Osteoblast (primary cell): ENCODE measurements at regions not wholly inside any gene's neighbourhood (a gene's known extent, or its start where the extent isn't known, plus 50 kb on each side); places are given as distances from the start of the nearest gene placed in this dataset.

Experiments
- DNase-seq: peaks from one replicate; pipeline ENCODE4 v3.0.0; 2011; ENCODE audit warnings: low spot score, mixed read lengths; ENCODE audit not compliant: insufficient read length; ENCODE audit errors: missing footprints
- H2AFZ ChIP-seq: 2 replicates; pipeline ENCODE4 v1.6.0; 2011; ENCODE audit warnings: mild to moderate bottlenecking, low read length
- H3K27ac ChIP-seq: 2 replicates; pipeline ENCODE4 v1.5.1; 2011; ENCODE audit warnings: mild to moderate bottlenecking, low read depth, low read length, moderate library complexity
- H3K27me3 ChIP-seq: 2 replicates; pipeline ENCODE4 v1.6.0; 2012; ENCODE audit warnings: mild to moderate bottlenecking, control low read depth, inconsistent platforms, low read length, moderate library complexity; ENCODE audit not compliant: insufficient read depth
- H3K36me3 ChIP-seq: 2 replicates; pipeline ENCODE4 v1.5.1; 2011; ENCODE audit warnings: mild to moderate bottlenecking, low read length, control low read depth, moderate library complexity; ENCODE audit not compliant: insufficient read depth
- H3K4me1 ChIP-seq: 2 replicates; pipeline ENCODE4 v1.5.1; 2011; ENCODE audit warnings: mild to moderate bottlenecking, low read length, control low read depth, moderate library complexity; ENCODE audit not compliant: insufficient read depth
- H3K4me2 ChIP-seq: 2 replicates; pipeline ENCODE4 v1.6.0; 2011; ENCODE audit warnings: mild to moderate bottlenecking, low read length; ENCODE audit not compliant: insufficient read depth
- H3K4me3 ChIP-seq: fragments of 200-600 bp; sonication (generic); 3 replicates; pipeline ENCODE4 v1.5.1; 2012; ENCODE audit warnings: mild to moderate bottlenecking, low read length, inconsistent platforms; ENCODE audit not compliant: insufficient read depth
- H3K79me2 ChIP-seq: 2 replicates; pipeline ENCODE4 v1.6.0; 2012; ENCODE audit warnings: mild to moderate bottlenecking, low read length, control low read depth, inconsistent platforms; ENCODE audit not compliant: insufficient read depth
- H3K9me3 ChIP-seq: 2 replicates; pipeline ENCODE4 v1.5.1; 2011; ENCODE audit warnings: low read depth, low read length, control low read depth
- H4K20me1 ChIP-seq: 2 replicates; pipeline ENCODE4 v1.6.0; 2012; ENCODE audit warnings: mild to moderate bottlenecking, low read length, control low read depth; ENCODE audit not compliant: insufficient read depth
- CTCF ChIP-seq: IDR thresholded peaks from 2 replicates; pipeline ENCODE4 v1.5.1; 2011; ENCODE audit warnings: mild to moderate bottlenecking, low read depth, low read length, moderate library complexity; ENCODE audit errors: extremely low read depth

- peak; percentile 31 for DNase-seq
- no peak overlapping the region for H3K4me3 ChIP-seq
- no peak overlapping the region for H2AFZ ChIP-seq
- H3K79me2 ChIP-seq = no peaks in the 10 kb centered on the region
- no peaks in the 10 kb centered on the region for H3K27me3 ChIP-seq
- no peaks in the 10 kb centered on the region for H3K36me3 ChIP-seq
- no peaks in the 10 kb centered on the region for H4K20me1 ChIP-seq
- H3K4me2 ChIP-seq = no peak overlapping the region
- no peaks in the 10 kb centered on the region for H3K9me3 ChIP-seq
- H3K4me1 ChIP-seq = no peaks in the 10 kb centered on the region
- TF ChIP-seq CTCF = no peak
- no peak overlapping the region for H3K27ac ChIP-seq
These were observed 159.9 kb downstream of the ACTR3 start for GRCh38 chr2:114049826-114050225.

- no peaks in the 10 kb centered on the region for H3K27me3 ChIP-seq
- no peak overlapping the region for H3K4me2 ChIP-seq
- no peak overlapping the region for H3K27ac ChIP-seq
- no peak for DNase-seq
- H4K20me1 ChIP-seq = no peaks in the 10 kb centered on the region
- no peaks in the 10 kb centered on the region for H3K9me3 ChIP-seq
- H3K4me3 ChIP-seq = no peak overlapping the region
- H2AFZ ChIP-seq = no peak overlapping the region
- no peak for TF ChIP-seq CTCF
- H3K36me3 ChIP-seq = no peaks in the 10 kb centered on the region
- H3K4me1 ChIP-seq = no peaks in the 10 kb centered on the region
- H3K79me2 ChIP-seq = no peaks in the 10 kb centered on the region
These were observed 166.6 kb downstream of the ACTR3 start for GRCh38 chr2:114056294-114057143.

DNA sequence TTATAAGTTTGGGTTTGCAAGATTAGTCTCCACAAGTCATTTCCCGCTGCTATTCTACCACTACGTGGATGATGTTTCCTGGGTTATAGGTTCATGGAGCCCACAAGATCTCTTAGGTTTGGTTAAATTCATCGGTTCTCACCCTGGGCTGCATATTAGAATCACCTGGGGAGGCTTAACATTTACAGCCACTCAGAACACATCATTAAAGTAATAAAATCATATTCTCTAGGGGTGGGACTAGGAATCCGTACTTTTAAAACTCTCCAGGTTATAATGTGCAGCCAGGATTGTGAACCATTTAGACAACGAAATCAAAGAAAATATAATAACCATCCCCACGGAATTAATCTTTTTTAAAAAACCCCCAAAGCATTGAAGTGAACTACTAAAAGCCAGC is 167.7 kb downstream of the ACTR3 start:
- no peaks in the 10 kb centered on the region for H3K27me3 ChIP-seq
- no peak overlapping the region for H3K27ac ChIP-seq
- no peaks in the 10 kb centered on the region for H4K20me1 ChIP-seq
- H3K4me2 ChIP-seq = no peak overlapping the region
- H3K4me1 ChIP-seq = no peaks in the 10 kb centered on the region
- TF ChIP-seq CTCF = no peak
- no peak overlapping the region for H3K4me3 ChIP-seq
- DNase-seq = no peak
- H3K9me3 ChIP-seq = no peaks in the 10 kb centered on the region
- no peak overlapping the region for H2AFZ ChIP-seq
- H3K79me2 ChIP-seq = no peaks in the 10 kb centered on the region
- H3K36me3 ChIP-seq = no peaks in the 10 kb centered on the region

DNA sequence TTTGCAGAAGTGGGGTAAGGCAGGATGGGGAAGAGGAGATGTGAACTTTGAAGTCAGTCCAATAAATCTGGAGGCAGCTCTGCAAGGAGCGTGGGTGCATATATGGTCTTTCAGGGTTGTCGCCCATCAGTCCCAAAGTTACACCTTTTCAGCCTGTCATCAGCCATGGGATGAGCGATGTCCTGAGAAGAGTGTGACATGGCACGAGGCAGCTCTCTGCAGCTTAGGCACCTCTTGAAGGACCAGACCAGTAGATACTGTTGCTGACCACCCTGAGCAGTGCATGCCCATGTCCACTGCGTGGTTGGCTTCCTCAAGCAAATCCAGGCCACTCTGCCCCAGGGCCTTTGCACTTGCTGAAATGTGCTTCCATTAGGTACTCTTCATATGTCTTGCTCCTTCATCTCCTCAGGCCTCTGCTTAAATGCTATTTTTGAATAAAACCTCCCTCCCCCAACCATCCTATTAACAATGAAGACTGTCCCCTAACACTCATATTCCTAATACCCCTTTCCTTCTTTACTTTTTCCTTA is 171.7 kb downstream of the ACTR3 start:
- Histone ChIP-seq H3K79me2 (no peaks in the 10 kb centered on the region), H4K20me1 (no peaks in the 10 kb centered on the region), H3K27ac (no peak overlapping the region), H3K4me3 (no peak overlapping the region), H3K36me3 (no peaks in the 10 kb centered on the region), H3K4me2 (no peak overlapping the region), H3K9me3 (no peaks in the 10 kb centered on the region), H3K4me1 (no peaks in the 10 kb centered on the region), H3K27me3 (no peaks in the 10 kb centered on the region), H2AFZ (no peak overlapping the region)
- DNase-seq = no peak
- no peak for TF ChIP-seq CTCF
